ENCODE measurements at regions not wholly inside any gene's neighbourhood (a gene's known extent, or its start where the extent isn't known, plus 50 kb on each side); places are given as distances from the start of the nearest gene placed in this dataset.

GRCh38 chr2:19607400-19607799, 249.0 kb upstream of the OSR1 start:
- intact Hi-C loops (cut with DNase I; ENCODE audit: low total_unique reads), result no loop called here
- no peaks in the 10 kb centered on the region for H3K36me3 ChIP-seq

DNA sequence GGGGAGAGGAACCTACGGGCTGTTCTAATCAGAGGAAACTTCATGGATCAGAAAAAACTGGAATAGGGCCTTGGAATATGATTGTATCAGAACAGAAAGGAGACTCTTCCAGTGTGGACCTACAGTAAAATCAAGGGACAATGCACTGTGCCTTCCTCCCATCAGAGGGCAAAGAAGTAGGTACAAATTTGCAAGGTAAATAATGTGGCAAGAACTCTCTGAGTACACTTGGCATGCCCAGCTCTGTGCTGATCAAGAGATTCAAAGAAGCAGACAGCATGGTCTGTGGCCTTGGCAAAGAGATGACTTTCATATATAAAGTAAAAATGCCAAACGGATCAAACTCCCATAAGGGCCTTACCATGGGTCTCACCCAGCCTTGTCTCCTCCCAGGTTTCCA, 242.6 kb upstream of the OSR1 start:
- Histone ChIP-seq H3K4me1 (no peaks in the 10 kb centered on the region), H3K9me3 (peaks cover 0 to 11% (median 2%) of the 10 kb centered on the region in 8 donors), H3K4me3 (no peak overlapping the region), H3K36me3 (no peaks in the 10 kb centered on the region), H3K27me3 (replicated peaks in 1 of 7) (peaks cover 0 to 3% (median 0%) of the 10 kb centered on the region in 7 donors), H3K27ac (no peak overlapping the region)
- 78 to 94% (median 83%) methylated on average over 2 of the region's 2 CpGs for WGBS, 5 donors
- DNase-seq, result no peak
- intact Hi-C loops (cut with DNase I; ENCODE audit: low total_unique reads), result no loop called here
- TF ChIP-seq, protein P1, sequence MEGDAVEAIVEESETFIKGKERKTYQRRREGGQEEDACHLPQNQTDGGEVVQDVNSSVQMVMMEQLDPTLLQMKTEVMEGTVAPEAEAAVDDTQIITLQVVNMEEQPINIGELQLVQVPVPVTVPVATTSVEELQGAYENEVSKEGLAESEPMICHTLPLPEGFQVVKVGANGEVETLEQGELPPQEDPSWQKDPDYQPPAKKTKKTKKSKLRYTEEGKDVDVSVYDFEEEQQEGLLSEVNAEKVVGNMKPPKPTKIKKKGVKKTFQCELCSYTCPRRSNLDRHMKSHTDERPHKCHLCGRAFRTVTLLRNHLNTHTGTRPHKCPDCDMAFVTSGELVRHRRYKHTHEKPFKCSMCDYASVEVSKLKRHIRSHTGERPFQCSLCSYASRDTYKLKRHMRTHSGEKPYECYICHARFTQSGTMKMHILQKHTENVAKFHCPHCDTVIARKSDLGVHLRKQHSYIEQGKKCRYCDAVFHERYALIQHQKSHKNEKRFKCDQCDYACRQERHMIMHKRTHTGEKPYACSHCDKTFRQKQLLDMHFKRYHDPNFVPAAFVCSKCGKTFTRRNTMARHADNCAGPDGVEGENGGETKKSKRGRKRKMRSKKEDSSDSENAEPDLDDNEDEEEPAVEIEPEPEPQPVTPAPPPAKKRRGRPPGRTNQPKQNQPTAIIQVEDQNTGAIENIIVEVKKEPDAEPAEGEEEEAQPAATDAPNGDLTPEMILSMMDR (IDR thresholded peaks at IDR 0.05 in 8 of 11, conservative IDR thresholded peaks at IDR 0.05 in 3 of 11), result no peak
- TF ChIP-seq POLR2A (IDR thresholded peaks at IDR 0.05), result no peak
- TF ChIP-seq POLR2AphosphoS5 (IDR thresholded peaks at IDR 0.05), result no peak

More at GRCh38 chr2:19607400-19607799, 249.0 kb upstream of the OSR1 start:
- WGBS, 5 donors, result 65 to 82% (median 71%) methylated on average over 5 of the region's 5 CpGs
- Histone ChIP-seq H3K27me3 (replicated peaks in 1 of 7) (no peaks in the 10 kb centered on the region), H3K27ac (no peak overlapping the region), H3K4me3 (no peak overlapping the region), H3K4me1 (no peaks in the 10 kb centered on the region), H3K9me3 (peaks cover 0 to 14% (median 2%) of the 10 kb centered on the region in 8 donors)
- TF ChIP-seq POLR2AphosphoS5 (IDR thresholded peaks at IDR 0.05), result no peak
- TF ChIP-seq, protein P1 (IDR thresholded peaks at IDR 0.05 in 8 of 11, conservative IDR thresholded peaks at IDR 0.05 in 3 of 11), result no peak
- no peak for TF ChIP-seq POLR2A (IDR thresholded peaks at IDR 0.05)
- no peak for DNase-seq

DNA sequence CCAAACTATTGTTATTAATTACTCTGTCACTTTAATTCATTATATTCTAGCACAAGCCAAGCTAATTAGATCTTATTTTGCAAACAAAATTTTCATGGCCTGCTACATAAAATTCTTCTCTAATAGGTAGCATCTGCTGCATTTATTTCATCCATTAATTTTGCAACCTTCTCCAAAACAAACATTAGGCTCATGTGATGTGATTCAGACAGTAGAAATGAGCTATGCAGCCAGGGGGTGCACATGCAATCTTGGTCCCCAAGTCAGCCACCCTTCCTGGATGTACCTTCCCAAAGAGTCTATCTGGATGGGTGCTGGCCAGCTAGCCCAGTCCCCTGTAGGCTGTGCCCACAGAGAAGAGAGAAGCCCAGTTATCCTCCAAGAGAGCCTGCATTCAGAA, 242.1 kb upstream of the OSR1 start:
- H3K4me3 ChIP-seq, result no peak overlapping the region
- peaks cover 0 to 3% (median 0%) of the 10 kb centered on the region in 7 donors for H3K27me3 ChIP-seq (replicated peaks in 1 of 7)
- no peaks in the 10 kb centered on the region for H3K4me1 ChIP-seq
- H3K27ac ChIP-seq, result no peak overlapping the region
- no peaks in the 10 kb centered on the region for H3K36me3 ChIP-seq
- TF ChIP-seq, protein P1 (IDR thresholded peaks at IDR 0.05 in 8 of 11, conservative IDR thresholded peaks at IDR 0.05 in 3 of 11), result no peak
- TF ChIP-seq POLR2A (IDR thresholded peaks at IDR 0.05), result no peak
- TF ChIP-seq POLR2AphosphoS5 (IDR thresholded peaks at IDR 0.05), result no peak
- no peak for DNase-seq
- intact Hi-C loops (cut with DNase I; ENCODE audit: low total_unique reads), result no loop called here
- H3K9me3 ChIP-seq, result peaks cover 0 to 11% (median 2%) of the 10 kb centered on the region in 8 donors

- no peak for DNase-seq
- Histone ChIP-seq H3K27ac (no peak overlapping the region), H3K9me3 (peaks cover 0 to 4% (median 0%) of the 10 kb centered on the region in 8 donors), H3K4me3 (no peak overlapping the region), H3K27me3 (replicated peaks in 1 of 7) (peaks cover 0 to 3% (median 0%) of the 10 kb centered on the region in 7 donors), H3K36me3 (no peaks in the 10 kb centered on the region), H3K4me1 (no peaks in the 10 kb centered on the region)
- TF ChIP-seq, protein P1 (IDR thresholded peaks at IDR 0.05 in 8 of 11, conservative IDR thresholded peaks at IDR 0.05 in 3 of 11), result no peak
- intact Hi-C loops (cut with DNase I; ENCODE audit: low total_unique reads), result no loop called here
- 52 to 81% (median 62%) methylated on average over 3 of the region's 3 CpGs for WGBS, 5 donors
Measured at GRCh38 chr2:19598971-19599370, 240.5 kb upstream of the OSR1 start.
